ENCODE measurements at regions not wholly inside any gene's neighbourhood (a gene's known extent, or its start where the extent isn't known, plus 50 kb on each side); places are given as distances from the start of the nearest gene placed in this dataset.

- no peak for DNase-seq
Observed at GRCh38 chr4:106676173-106676921, 307.8 kb upstream of the GIMD1 start.

- DNase-seq: no peak
Observed at GRCh38 chr4:106671716-106672115, 303.1 kb upstream of the GIMD1 start.

- DNase-seq: no peak
Observed at GRCh38 chr4:106670976-106671375, 302.4 kb upstream of the GIMD1 start.

GRCh38 chr4:106659371-106659770 is 290.8 kb upstream of the GIMD1 start:
- no peak for DNase-seq

- no peak for DNase-seq
Observed at GRCh38 chr4:106652095-106652494, 283.5 kb upstream of the GIMD1 start.

- DNase-seq: no peak
Observed at GRCh38 chr4:106650701-106651100, 282.1 kb upstream of the GIMD1 start.

GRCh38 chr4:106647451-106647850 is 278.9 kb upstream of the GIMD1 start:
- DNase-seq: no peak

GRCh38 chr4:106629268-106629625 is 260.7 kb upstream of the GIMD1 start:
- no peak for DNase-seq

GRCh38 chr4:106628586-106629267 is 260.1 kb upstream of the GIMD1 start:
- no peak for DNase-seq

- DNase-seq: no peak
Observed at GRCh38 chr4:106627051-106627450, 258.5 kb upstream of the GIMD1 start.

- no peak for DNase-seq
Observed at GRCh38 chr4:106624671-106625070, 256.1 kb upstream of the GIMD1 start.

GRCh38 chr4:106618956-106619355 is 250.4 kb upstream of the GIMD1 start:
- no peak for DNase-seq

- no peak for DNase-seq
Observed at GRCh38 chr4:106615961-106616360, 247.4 kb upstream of the GIMD1 start.

- no peak for DNase-seq
Observed at GRCh38 chr4:106615410-106615945, 246.9 kb upstream of the GIMD1 start.

- DNase-seq: no peak
Observed at GRCh38 chr4:106614441-106614840, 245.9 kb upstream of the GIMD1 start.

GRCh38 chr4:106609917-106610316 is 241.3 kb upstream of the GIMD1 start:
- DNase-seq: no peak

GRCh38 chr4:106607558-106607957 is 239.0 kb upstream of the GIMD1 start:
- DNase-seq: no peak

- DNase-seq: no peak
Observed at GRCh38 chr4:106604319-106605051, 235.9 kb upstream of the GIMD1 start.

- no peak for DNase-seq
Observed at GRCh38 chr4:106603471-106603870, 234.9 kb upstream of the GIMD1 start.

GRCh38 chr4:106602711-106603110 is 234.1 kb upstream of the GIMD1 start:
- no peak for DNase-seq

- no peak for DNase-seq
Observed at GRCh38 chr4:106601519-106601918, 232.9 kb upstream of the GIMD1 start.

- DNase-seq: no peak
Observed at GRCh38 chr4:106595906-106596305, 227.3 kb upstream of the GIMD1 start.

- no peak for DNase-seq
Observed at GRCh38 chr4:106594291-106594952, 225.8 kb upstream of the GIMD1 start.

Data from cerebellar nuclear complex (tissue), 1 donor.